ENCODE measurements at regions not wholly inside any gene's neighbourhood (a gene's known extent, or its start where the extent isn't known, plus 50 kb on each side); places are given as distances from the start of the nearest gene placed in this dataset.

DNA sequence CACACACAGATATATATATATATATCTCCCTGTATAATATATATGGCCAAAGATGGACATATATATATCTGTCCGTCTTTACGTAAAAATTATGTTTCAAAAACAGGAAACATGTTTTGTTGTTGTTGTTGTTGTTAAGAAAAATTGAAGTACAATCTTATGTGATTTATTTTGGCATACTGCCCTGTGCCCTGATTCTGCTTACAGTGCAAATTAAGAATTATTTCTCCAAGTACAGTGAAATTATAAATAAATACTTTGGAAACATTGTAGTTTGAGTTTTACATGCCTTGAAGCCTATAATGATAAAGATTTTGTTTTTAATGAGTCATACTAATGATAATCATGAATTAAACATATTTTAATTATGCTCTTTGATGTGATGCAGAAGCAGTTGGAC lies 994.9 kb downstream of the DIPK2A start:
- TF ChIP-seq, protein P1, sequence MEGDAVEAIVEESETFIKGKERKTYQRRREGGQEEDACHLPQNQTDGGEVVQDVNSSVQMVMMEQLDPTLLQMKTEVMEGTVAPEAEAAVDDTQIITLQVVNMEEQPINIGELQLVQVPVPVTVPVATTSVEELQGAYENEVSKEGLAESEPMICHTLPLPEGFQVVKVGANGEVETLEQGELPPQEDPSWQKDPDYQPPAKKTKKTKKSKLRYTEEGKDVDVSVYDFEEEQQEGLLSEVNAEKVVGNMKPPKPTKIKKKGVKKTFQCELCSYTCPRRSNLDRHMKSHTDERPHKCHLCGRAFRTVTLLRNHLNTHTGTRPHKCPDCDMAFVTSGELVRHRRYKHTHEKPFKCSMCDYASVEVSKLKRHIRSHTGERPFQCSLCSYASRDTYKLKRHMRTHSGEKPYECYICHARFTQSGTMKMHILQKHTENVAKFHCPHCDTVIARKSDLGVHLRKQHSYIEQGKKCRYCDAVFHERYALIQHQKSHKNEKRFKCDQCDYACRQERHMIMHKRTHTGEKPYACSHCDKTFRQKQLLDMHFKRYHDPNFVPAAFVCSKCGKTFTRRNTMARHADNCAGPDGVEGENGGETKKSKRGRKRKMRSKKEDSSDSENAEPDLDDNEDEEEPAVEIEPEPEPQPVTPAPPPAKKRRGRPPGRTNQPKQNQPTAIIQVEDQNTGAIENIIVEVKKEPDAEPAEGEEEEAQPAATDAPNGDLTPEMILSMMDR (IDR thresholded peaks at IDR 0.05; ENCODE audit: low read length), result no peak
- no peak for TF ChIP-seq EZH2 (IDR thresholded peaks at IDR 0.05; ENCODE audit: borderline replicate concordance, low read length)
